ENCODE measurements at regions not wholly inside any gene's neighbourhood (a gene's known extent, or its start where the extent isn't known, plus 50 kb on each side); places are given as distances from the start of the nearest gene placed in this dataset.
"Not testable (repeated sequence)": the region's sequence is repeated elsewhere in the genome, so short reads cannot be mapped to it uniquely, and the experiment has no call there.

DNA sequence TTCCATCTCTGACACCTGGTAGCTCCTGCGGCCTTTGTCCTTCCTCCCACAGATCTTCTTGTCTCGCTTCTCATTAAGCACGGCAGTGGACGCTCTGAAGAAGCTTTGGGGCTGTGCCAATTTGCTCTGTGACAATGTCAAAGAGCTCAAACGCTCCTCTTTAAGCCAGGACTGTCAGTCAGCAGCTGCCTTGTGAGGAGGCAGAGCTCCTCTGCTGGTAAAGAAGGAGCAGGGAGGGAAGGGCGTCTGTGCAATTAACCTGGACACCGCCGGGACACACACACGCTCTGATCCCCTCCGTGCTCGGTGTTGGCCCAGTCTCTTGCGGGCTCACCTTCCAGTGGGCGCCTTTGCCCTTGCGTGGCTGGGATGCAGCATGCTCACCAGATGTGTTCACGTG lies 373.9 kb downstream of the BRD1 start:
- TF ChIP-seq, protein P1, sequence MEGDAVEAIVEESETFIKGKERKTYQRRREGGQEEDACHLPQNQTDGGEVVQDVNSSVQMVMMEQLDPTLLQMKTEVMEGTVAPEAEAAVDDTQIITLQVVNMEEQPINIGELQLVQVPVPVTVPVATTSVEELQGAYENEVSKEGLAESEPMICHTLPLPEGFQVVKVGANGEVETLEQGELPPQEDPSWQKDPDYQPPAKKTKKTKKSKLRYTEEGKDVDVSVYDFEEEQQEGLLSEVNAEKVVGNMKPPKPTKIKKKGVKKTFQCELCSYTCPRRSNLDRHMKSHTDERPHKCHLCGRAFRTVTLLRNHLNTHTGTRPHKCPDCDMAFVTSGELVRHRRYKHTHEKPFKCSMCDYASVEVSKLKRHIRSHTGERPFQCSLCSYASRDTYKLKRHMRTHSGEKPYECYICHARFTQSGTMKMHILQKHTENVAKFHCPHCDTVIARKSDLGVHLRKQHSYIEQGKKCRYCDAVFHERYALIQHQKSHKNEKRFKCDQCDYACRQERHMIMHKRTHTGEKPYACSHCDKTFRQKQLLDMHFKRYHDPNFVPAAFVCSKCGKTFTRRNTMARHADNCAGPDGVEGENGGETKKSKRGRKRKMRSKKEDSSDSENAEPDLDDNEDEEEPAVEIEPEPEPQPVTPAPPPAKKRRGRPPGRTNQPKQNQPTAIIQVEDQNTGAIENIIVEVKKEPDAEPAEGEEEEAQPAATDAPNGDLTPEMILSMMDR (IDR thresholded peaks at IDR 0.05; ENCODE audit: control insufficient read depth, insufficient read depth, low read depth, low read length, missing control alignments) = no peak
- no peak overlapping the region for H3K4me3 ChIP-seq (ENCODE audit: control insufficient read depth, low read depth, low read length)
- DNase-seq (ENCODE audit: low read depth) = no peak

DNA sequence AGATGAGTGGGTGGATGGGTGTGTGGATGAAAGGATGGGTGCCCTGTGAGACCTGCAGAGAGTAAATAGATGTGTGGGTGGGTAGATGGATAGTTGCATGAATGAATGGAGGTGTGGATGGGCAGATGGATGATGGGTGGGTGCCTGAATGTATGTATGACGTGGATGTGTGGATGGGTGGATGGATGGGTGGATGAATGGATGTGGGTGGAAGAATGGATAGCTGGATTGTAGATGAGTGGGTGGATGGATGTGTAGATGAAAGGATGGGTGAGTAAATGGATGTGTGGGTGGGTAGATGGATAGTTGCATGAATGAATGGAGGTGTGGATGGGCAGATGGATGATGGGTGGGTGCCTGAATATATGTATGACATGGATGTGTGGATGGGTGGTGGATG lies 374.7 kb downstream of the BRD1 start:
- not testable (repeated sequence) for H3K4me3 ChIP-seq (ENCODE audit: control insufficient read depth, low read depth, low read length); DNase-seq (ENCODE audit: low read depth)

DNA sequence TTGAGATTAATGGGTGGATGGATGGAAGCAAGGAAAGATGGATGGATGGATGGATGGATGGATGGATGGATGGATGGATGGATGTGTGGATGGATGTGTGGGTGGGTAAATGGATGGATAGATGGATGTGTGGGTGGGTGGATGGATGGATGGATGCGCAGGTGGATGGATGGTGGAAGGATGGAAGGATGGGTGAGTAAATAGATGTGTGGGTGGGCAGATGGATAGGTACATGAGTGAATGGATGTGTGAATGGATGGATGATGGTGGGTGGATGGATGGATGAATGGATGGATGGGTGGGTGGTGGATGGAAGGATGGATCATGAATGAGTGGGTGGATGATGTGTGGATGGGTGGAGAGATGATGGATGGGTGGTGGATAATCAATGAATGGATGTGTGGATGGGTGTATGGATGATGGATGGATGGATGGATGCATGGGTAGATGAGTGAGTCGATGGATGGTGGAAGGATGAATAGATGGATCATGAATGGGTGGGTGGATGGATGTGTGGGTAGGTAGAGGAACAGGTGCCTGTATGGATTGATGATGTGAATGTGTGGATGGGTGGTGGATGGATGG lies 375.2 kb downstream of the BRD1 start:
- no peak for DNase-seq (ENCODE audit: low read depth)
- H3K4me3 ChIP-seq (ENCODE audit: control insufficient read depth, low read depth, low read length) = no peak overlapping the region
- TF ChIP-seq, protein P1 (IDR thresholded peaks at IDR 0.05; ENCODE audit: control insufficient read depth, insufficient read depth, low read depth, low read length, missing control alignments) = no peak

DNA sequence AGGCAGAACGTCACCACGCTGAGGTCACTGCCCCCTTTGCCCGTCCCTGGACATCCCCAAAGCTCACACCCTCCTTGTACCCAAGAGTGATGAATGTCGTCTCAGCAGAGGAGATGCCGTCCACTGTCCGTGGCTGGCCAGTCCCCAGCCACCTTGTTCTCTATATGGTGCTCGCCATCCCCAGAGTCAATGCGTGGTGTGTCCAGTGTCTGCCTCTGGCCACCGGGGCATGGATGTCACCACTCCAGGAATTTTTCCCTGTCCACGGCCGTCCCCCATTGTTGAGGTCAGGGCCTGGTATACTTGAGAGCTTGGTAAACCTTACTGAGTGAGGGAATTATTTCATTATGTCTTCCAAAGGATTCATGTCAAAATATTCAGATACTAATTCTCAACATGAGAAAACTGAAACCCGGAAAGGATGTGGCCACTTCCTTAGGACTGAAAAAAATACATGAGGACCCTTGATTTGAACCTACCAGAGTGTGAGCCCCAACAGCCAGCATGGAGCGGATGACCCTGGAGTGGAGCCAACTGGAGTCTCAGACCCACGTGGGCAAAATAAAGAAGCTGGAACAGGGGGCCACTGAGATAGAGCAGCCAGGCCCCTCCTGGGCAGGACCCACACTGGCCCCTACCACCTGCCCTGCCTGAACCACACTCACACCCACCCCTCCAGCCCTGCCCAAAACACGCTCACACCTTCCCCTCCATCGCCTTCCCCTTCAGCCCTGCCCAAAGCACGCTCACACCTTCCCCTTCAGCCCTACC lies 376.4 kb downstream of the BRD1 start:
- TF ChIP-seq, protein P1 (IDR thresholded peaks at IDR 0.05; ENCODE audit: control insufficient read depth, insufficient read depth, low read depth, low read length, missing control alignments) = no peak
- no peak overlapping the region for H3K4me3 ChIP-seq (ENCODE audit: control insufficient read depth, low read depth, low read length)
- DNase-seq (ENCODE audit: low read depth) = no peak

DNA sequence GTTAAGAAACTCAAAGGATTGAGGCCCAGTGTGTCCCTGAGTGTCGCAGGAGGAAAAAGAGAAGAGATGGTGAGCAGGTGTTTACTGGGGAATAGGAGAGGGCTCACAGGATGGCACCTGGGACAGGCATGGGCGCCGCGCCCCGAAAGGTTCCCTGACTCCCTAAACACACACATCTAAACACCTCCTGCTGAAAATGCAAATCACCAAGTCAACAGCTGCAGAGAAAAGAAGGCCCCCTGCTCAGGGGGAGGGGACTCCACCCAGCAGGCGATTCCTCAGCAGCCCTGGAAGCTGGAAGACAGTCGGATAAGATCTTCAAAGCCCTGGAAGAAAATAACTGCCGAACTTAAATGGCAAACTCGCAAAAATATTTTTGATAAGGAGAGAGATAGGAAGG lies 377.2 kb downstream of the BRD1 start:
- TF ChIP-seq, protein P1 (IDR thresholded peaks at IDR 0.05; ENCODE audit: control insufficient read depth, insufficient read depth, low read depth, low read length, missing control alignments) = no peak
- DNase-seq (ENCODE audit: low read depth) = no peak
- no peak overlapping the region for H3K4me3 ChIP-seq (ENCODE audit: control insufficient read depth, low read depth, low read length)

DNA sequence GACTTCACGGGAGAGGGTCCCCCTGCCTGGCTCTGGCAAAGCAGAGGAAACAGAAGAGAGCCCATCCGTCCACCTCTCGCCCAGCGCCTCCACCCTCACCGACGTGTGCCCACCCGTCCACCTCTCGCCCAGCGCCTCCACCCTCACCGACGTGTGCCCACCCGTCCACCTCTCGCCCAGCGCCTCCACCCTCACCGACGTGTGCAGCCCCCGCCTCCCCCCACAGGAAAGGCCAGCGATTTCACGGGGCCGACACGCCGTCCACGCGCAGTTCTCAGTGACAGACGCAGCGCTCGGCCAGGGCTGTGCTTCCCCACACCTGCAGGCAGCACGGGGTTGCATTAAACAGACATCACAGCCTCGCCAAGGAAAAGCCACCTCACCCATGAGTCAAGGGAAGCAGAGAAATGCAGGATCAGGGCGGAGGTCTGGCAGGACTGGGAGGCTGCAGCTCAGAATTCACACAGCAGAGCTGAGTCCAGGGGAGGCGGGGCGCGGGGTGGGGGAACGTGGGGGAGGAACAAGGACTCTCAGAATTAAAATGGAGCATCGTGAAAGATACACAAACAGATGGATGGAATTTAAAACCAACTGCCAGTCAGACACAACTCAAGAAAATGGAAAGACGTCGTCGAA lies 377.7 kb downstream of the BRD1 start:
- TF ChIP-seq, protein P1 (IDR thresholded peaks at IDR 0.05; ENCODE audit: control insufficient read depth, insufficient read depth, low read depth, low read length, missing control alignments) = no peak
- H3K4me3 ChIP-seq (ENCODE audit: control insufficient read depth, low read depth, low read length) = no peak overlapping the region
- DNase-seq (ENCODE audit: low read depth) = no peak

DNA sequence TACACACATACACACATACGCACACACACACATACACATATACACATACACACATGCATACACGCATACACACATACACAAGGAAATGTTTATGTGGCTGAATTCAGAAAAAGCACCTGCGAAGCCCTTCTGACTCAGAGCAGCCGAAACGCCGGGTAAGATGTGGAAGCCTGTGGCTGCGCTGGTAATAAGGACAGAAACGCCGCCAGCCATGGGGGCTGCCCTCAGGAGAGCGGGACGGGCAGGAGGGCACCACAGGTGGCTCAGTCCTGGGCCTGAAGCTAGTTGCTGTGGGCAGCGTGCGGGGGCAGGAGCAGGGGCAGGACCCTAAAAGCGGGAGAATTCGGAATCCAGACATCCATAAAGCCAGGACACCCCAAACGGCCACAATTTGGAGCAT lies 378.3 kb downstream of the BRD1 start:
- DNase-seq (ENCODE audit: low read depth) = no peak
- no peak overlapping the region for H3K4me3 ChIP-seq (ENCODE audit: control insufficient read depth, low read depth, low read length)
- TF ChIP-seq, protein P1 (IDR thresholded peaks at IDR 0.05; ENCODE audit: control insufficient read depth, insufficient read depth, low read depth, low read length, missing control alignments) = no peak

Measured in AG09309 (cell line).